ENCODE measurements at regions not wholly inside any gene's neighbourhood (a gene's known extent, or its start where the extent isn't known, plus 50 kb on each side); places are given as distances from the start of the nearest gene placed in this dataset.

GRCh38 chr13:22027566-22027965 lies 356.7 kb downstream of the FGF9 start:
- Mint-ChIP-seq H3K36me3 (no peaks in the 10 kb centered on the region), H3K27ac (no peak overlapping the region), H3K9me3 (no peaks in the 10 kb centered on the region)
- ATAC-seq = no peak
- DNase-seq (ENCODE audit: low spot score in 2 of 2) = no peak

- H3K9me3 Mint-ChIP-seq = no peaks in the 10 kb centered on the region
- no peak for DNase-seq (ENCODE audit: low spot score in 2 of 2)
- H3K27ac Mint-ChIP-seq = no peak overlapping the region
- ATAC-seq = no peak
- H3K36me3 Mint-ChIP-seq = no peaks in the 10 kb centered on the region
These were observed 358.0 kb downstream of the FGF9 start for GRCh38 chr13:22028831-22029230.

DNA sequence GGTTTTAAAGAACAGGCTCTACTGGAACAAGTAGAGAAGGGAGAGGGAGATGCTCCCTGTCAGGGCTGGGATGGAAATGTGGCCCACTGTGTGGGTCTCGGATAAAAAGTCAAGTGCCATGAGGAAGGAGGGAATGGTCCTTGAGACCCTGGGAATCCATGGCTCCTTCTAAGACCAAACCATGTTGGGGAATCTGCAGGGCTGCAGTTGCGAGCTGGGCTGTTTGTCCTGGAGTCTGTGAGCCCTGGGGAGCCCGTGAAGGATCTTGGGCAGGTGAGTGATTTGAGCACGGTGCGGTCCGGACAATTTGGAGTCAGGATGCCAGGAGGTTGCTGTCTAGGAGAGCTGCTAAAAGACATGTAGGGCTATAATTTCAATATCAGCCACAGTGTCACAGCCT lies 359.4 kb downstream of the FGF9 start:
- H3K9me3 Mint-ChIP-seq = peaks cover 0 to 4% of the 10 kb centered on the region in 2 donors
- no peaks in the 10 kb centered on the region for H3K36me3 Mint-ChIP-seq
- no peak overlapping the region for H3K27ac Mint-ChIP-seq

GRCh38 chr13:22031702-22032286 lies 360.9 kb downstream of the FGF9 start:
- ATAC-seq = no peak

More for the DNA sequence above, 359.4 kb downstream of the FGF9 start:
- DNase-seq (ENCODE audit: low spot score in 2 of 2) (no peak), ATAC-seq (no peak)

DNA sequence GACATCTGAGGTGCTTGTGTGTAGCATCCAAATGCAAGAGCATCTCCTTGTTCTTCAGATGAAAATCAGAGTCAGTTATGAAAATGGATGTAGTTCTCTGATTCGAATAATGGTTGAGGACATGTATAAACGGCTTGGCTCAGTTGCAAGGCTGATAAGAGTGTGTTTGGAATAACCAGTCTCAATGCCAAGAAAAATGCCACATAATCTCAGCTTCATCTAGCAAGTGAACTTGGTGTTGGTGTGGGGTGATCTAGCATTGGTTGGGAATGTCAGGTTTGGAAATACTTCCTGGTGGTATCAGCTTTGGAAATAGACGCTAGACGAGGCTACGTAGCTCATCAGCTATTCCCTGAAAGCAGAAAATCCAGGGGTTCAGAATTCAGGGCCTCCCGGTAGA lies 362.0 kb downstream of the FGF9 start:
- Mint-ChIP-seq H3K9me3 (peaks cover 0 to 4% of the 10 kb centered on the region in 2 donors), H3K36me3 (no peaks in the 10 kb centered on the region), H3K27ac (no peak overlapping the region)
- no peak for DNase-seq (ENCODE audit: low spot score in 2 of 2)
- no peak for ATAC-seq

More at GRCh38 chr13:22031702-22032286, 360.9 kb downstream of the FGF9 start:
- Mint-ChIP-seq H3K27ac (no peak overlapping the region), H3K9me3 (peaks cover 0 to 4% of the 10 kb centered on the region in 2 donors), H3K36me3 (no peaks in the 10 kb centered on the region)
- no peak for DNase-seq (ENCODE audit: low spot score in 2 of 2)

DNA sequence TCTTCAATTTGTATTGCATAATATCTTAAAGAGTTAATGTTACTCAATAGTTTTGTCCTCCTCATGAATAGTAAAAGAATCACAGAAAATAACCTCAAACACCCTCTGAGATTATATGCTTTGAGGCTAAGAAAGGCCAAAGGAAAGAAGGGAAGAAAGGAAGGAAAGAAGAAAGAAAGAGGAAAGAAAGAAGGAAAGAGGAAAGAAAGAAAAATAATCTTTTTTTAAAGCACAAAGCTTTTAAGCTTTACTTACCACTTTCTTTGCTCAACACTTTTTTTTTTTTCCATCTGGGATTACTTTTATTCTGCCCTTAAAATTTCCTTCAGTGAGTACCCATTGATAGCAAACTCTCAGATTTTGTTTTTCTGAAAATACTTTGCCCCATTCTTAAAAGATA lies 369.1 kb downstream of the FGF9 start:
- Mint-ChIP-seq H3K36me3 (peaks cover 0 to 6% of the 10 kb centered on the region in 2 donors), H3K9me3 (peaks cover 0 to 8% of the 10 kb centered on the region in 2 donors), H3K27ac (no peak overlapping the region)
- no peak for ATAC-seq
- no peak for DNase-seq (ENCODE audit: low spot score in 2 of 2)

DNA sequence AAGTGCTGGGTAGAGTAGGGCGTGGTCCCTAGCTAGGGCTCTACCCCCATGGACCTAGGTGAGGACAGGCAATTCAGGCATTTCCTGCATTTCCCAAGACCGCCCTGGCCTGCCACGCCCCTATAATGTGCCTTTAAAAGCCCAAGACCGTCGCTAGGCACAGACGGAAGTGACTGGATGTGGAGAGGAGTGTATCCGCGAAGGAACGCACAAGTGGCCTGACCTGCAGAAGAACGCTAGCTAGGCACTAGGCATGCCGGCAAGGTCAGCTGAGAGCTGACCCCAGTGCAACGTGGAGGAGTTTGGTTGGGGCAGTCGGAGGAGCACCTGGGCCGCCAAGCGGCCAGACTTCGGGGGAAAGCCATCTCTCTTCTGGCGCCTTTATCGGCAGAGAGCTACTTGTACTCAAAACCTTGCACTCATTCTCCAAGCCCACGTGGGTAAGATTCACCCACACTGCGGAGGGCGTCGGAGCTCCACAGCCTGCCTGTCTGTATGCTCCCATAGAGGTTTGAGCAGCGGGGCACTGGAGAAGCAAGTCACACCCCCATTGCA lies 370.0 kb downstream of the FGF9 start:
- ATAC-seq (peak; percentile 71 to 78), DNase-seq (ENCODE audit: low spot score in 2 of 2) (no peak)
- peaks cover 0 to 13% of the 10 kb centered on the region in 2 donors for H3K9me3 Mint-ChIP-seq
- peak overlapping the region in 1 of 2 donors; percentile 75 for H3K27ac Mint-ChIP-seq
- peaks cover 0 to 6% of the 10 kb centered on the region in 2 donors for H3K36me3 Mint-ChIP-seq

DNA sequence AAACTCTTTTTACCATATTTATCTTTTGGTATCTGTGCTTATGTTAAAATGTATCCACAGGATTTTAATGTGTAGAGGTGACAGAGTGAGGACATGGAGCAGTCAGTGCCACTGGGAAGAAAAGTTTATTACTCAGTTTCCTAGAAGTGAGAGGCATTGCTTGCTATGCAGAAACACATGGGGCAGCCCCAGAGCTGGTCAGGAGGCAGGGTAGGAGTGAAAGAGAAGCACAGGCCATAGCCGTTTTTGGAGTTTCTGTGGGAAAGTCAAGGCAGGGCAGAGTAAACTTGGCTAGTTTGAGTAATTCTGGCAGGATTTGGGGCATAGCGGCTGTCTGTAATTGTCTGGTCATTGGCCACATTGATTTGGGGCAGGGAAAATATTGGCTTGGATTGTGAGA lies 370.9 kb downstream of the FGF9 start:
- peaks cover 0 to 13% of the 10 kb centered on the region in 2 donors for H3K9me3 Mint-ChIP-seq
- peak overlapping the region; percentile 7 to 75 for H3K27ac Mint-ChIP-seq
- no peak for DNase-seq (ENCODE audit: low spot score in 2 of 2)
- peaks cover 0 to 6% of the 10 kb centered on the region in 2 donors for H3K36me3 Mint-ChIP-seq
- peak in 1 of 2 donors; percentile 68 for ATAC-seq

GRCh38 chr13:22047082-22047784 lies 376.4 kb downstream of the FGF9 start:
- no peak for DNase-seq (ENCODE audit: low spot score in 2 of 2)
- peaks cover 0 to 8% of the 10 kb centered on the region in 2 donors for H3K9me3 Mint-ChIP-seq
- peaks cover 0 to 3% of the 10 kb centered on the region in 2 donors for H3K36me3 Mint-ChIP-seq
- ATAC-seq = peak in 1 of 2 donors; percentile 49
- no peak overlapping the region for H3K27ac Mint-ChIP-seq

DNA sequence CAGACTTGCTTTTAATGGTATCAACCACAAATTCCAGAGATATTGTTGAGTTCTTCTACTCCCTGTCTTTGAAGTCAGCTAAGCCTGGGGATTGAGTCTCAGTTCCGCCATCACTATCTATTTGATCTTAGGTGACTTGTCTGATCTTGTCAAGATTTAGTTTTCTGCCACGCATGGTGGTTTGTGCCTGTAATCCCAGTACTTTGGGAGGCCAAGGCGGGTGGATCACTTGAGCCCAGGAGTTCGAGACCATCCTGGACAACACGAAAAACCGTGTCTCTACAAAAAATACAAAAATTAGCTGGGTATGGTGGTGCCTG lies 376.9 kb downstream of the FGF9 start:
- H3K9me3 Mint-ChIP-seq = peaks cover 0 to 11% of the 10 kb centered on the region in 2 donors
- peaks cover 0 to 5% of the 10 kb centered on the region in 2 donors for H3K36me3 Mint-ChIP-seq
- ATAC-seq (no peak), DNase-seq (ENCODE audit: low spot score in 2 of 2) (no peak)
- H3K27ac Mint-ChIP-seq = no peak overlapping the region

DNA sequence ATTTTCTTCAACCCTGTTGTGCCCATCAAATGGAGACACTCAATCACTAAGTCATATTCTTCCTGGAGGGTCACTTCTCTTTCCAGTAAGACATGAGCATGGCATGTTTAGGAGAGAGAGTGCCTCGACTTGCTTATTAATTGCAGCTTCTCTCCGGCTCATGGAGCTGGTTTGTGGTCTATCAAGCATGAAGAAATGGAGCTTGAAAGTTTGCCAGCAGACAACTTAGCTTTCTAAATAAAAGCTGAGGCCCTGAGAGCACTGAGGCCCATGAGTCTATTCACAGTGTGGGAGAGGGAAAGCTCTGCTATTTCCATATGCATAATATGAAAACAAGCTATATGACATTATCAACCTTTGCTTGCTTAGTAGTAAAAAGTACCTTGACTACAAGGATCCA lies 378.5 kb downstream of the FGF9 start:
- Mint-ChIP-seq H3K9me3 (peaks cover 0 to 11% of the 10 kb centered on the region in 2 donors), H3K27ac (no peak overlapping the region), H3K36me3 (peaks cover 0 to 5% of the 10 kb centered on the region in 2 donors)
- ATAC-seq (no peak), DNase-seq (ENCODE audit: low spot score in 2 of 2) (no peak)

- peaks cover 8 to 12% of the 10 kb centered on the region in 2 donors for H3K36me3 Mint-ChIP-seq
- peaks cover 4 to 16% of the 10 kb centered on the region in 2 donors for H3K9me3 Mint-ChIP-seq
- H3K27ac Mint-ChIP-seq = no peak overlapping the region
- DNase-seq (ENCODE audit: low spot score in 2 of 2) (no peak), ATAC-seq (peak in 1 of 2 donors; percentile 33)
These were observed 380.2 kb downstream of the FGF9 start for GRCh38 chr13:22050951-22051563.

GRCh38 chr13:22053053-22053452 lies 382.2 kb downstream of the FGF9 start:
- Mint-ChIP-seq H3K36me3 (peaks cover 8 to 13% of the 10 kb centered on the region in 2 donors), H3K27ac (no peak overlapping the region), H3K9me3 (peaks cover 4 to 20% of the 10 kb centered on the region in 2 donors)
- DNase-seq (ENCODE audit: low spot score in 2 of 2) = no peak
- no peak for ATAC-seq

DNA sequence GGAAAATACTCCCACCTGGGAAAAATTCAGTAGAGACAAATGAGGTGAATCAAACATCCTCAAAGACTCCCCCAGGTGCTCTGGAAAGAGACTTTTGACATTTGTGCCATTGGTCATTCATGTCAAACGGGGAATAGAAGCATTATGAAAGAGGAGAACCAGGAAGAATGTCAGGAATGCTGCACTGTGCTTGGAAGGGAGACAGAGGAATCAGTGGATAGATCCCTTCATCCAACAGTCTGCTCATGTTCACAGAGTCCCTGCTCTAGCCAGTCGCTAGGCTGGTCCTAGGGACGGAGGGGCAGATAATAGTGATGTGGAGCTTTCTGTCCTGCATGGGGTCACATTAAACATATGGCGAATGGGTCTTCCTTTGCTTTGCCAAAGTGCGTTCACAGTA lies 384.4 kb downstream of the FGF9 start:
- Mint-ChIP-seq H3K9me3 (peaks cover 4 to 25% of the 10 kb centered on the region in 2 donors), H3K36me3 (peaks cover 8 to 13% of the 10 kb centered on the region in 2 donors), H3K27ac (no peak overlapping the region)
- no peak for DNase-seq (ENCODE audit: low spot score in 2 of 2)
- ATAC-seq = no peak

DNA sequence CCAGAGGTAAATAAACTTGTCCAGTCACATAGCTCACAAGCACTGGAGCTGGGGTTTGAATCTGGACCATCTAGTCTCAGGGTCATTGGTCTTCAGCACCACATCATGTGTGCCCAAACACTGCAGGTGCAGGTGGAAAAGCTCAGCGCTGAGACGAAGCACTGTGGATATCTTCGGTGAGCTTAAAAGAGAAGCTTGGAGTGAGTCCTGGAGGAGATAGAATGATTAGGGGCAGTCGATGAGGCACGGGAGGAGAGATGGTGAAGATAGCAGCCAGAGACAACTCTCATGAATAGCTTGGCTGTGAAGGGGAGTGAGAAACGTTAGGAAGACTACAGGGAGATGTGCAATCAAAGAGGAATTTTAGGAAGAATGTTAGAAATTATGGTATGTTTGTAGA lies 389.3 kb downstream of the FGF9 start:
- Mint-ChIP-seq H3K9me3 (peaks cover under 1 to 18% of the 10 kb centered on the region in 2 donors), H3K36me3 (peaks cover 5 to 13% of the 10 kb centered on the region in 2 donors), H3K27ac (peak overlapping the region in 1 of 2 donors; percentile 84)
- DNase-seq (ENCODE audit: low spot score in 2 of 2) (no peak), ATAC-seq (no peak)

GRCh38 chr13:22061371-22061805 lies 390.5 kb downstream of the FGF9 start:
- Mint-ChIP-seq H3K27ac (peak overlapping the region; percentile 58 to 84), H3K36me3 (peaks cover 0 to 10% of the 10 kb centered on the region in 2 donors), H3K9me3 (peaks cover 0 to 6% of the 10 kb centered on the region in 2 donors)
- ATAC-seq = peak; percentile 90 to 93
- peak; percentile 33 to 61 for DNase-seq (ENCODE audit: low spot score in 2 of 2)

DNA sequence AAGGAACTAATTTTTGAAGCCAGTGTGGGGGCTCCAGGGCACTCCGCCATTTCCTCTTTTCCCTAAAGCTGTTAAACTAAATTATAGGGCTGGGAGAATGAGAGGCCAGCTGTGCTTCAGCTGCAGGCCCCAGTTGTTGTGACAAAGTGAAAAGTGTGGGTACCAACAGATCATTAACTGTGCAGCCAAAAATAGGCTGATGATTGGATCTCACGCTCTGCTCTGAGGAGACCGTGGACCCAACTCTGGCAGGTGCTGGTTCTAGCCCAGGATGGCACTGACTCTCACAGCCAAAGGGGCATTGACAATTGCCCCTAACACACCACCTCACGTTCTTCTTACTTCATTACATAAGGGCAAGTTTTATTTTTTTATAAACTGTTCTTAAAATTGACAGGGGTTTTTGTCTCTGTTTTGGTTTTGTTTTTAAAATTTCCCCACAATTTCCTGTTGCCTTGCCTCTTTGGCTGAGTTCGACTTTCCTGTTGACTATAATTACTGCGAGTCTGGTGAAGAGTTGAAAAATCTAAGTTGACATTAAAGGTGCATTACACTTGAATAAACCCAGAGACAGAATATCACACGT lies 391.0 kb downstream of the FGF9 start:
- H3K27ac Mint-ChIP-seq = peak overlapping the region; percentile 62 to 84
- peaks cover 0 to 8% of the 10 kb centered on the region in 2 donors for H3K9me3 Mint-ChIP-seq
- ATAC-seq = peak; percentile 23 to 48
- H3K36me3 Mint-ChIP-seq = peaks cover 0 to 13% of the 10 kb centered on the region in 2 donors
- no peak for DNase-seq (ENCODE audit: low spot score in 2 of 2)
